HG02642 (cell line): ENCODE measurements at regions not wholly inside any gene's neighbourhood (a gene's known extent, or its start where the extent isn't known, plus 50 kb on each side); places are given as distances from the start of the nearest gene placed in this dataset.

ENCODE experiments used
- ATAC-seq: cut with Tn5 transposase; IDR thresholded peaks from one replicate; pipeline ENCODE4 v1.9.1; 2021; ENCODE audit warnings: mild to moderate bottlenecking; ENCODE audit not compliant: unreplicated experiment, poor library complexity

GRCh38 chr12:60269611-60270269 is 673.9 kb downstream of the SLC16A7 start:
- ATAC-seq, result no peak

- ATAC-seq, result no peak
Observed at GRCh38 chr12:60271816-60272215, 676.0 kb downstream of the SLC16A7 start.

- no peak for ATAC-seq
Observed at GRCh38 chr12:60278209-60278608, 682.4 kb downstream of the SLC16A7 start.

GRCh38 chr12:60279221-60279620 is 683.4 kb downstream of the SLC16A7 start:
- no peak for ATAC-seq

- ATAC-seq, result no peak
Observed at GRCh38 chr12:60281522-60281921, 685.7 kb downstream of the SLC16A7 start.

GRCh38 chr12:60290532-60290931 is 694.7 kb downstream of the SLC16A7 start:
- ATAC-seq, result no peak

GRCh38 chr12:60308366-60308991 is 712.6 kb downstream of the SLC16A7 start:
- ATAC-seq, result no peak

- no peak for ATAC-seq
Observed at GRCh38 chr12:60311940-60312339, 716.1 kb downstream of the SLC16A7 start.

- ATAC-seq, result no peak
Observed at GRCh38 chr12:60317361-60317760, 721.5 kb downstream of the SLC16A7 start.

- no peak for ATAC-seq
Observed at GRCh38 chr12:60324746-60325145, 728.9 kb downstream of the SLC16A7 start.

GRCh38 chr12:60333461-60333860 is 737.6 kb downstream of the SLC16A7 start:
- ATAC-seq, result no peak

GRCh38 chr12:60335745-60336144 is 739.9 kb downstream of the SLC16A7 start:
- ATAC-seq, result no peak

- no peak for ATAC-seq
Observed at GRCh38 chr12:60337839-60338549, 742.2 kb downstream of the SLC16A7 start.

GRCh38 chr12:60345442-60345841 is 749.6 kb downstream of the SLC16A7 start:
- ATAC-seq, result no peak

- no peak for ATAC-seq
Observed at GRCh38 chr12:60349232-60349978, 753.6 kb downstream of the SLC16A7 start.

GRCh38 chr12:60387356-60387755 is 791.5 kb downstream of the SLC16A7 start:
- no peak for ATAC-seq

GRCh38 chr12:60391051-60391450 is 795.2 kb downstream of the SLC16A7 start:
- ATAC-seq, result no peak

- ATAC-seq, result no peak
Observed at GRCh38 chr12:60391791-60392190, 796.0 kb downstream of the SLC16A7 start.

- no peak for ATAC-seq
Observed at GRCh38 chr12:60393093-60393492, 797.3 kb downstream of the SLC16A7 start.

GRCh38 chr12:60394665-60395064 is 798.8 kb downstream of the SLC16A7 start:
- ATAC-seq, result no peak

GRCh38 chr12:60398547-60398946 is 802.7 kb downstream of the SLC16A7 start:
- ATAC-seq, result no peak
